GM21825 (cell line): ENCODE measurements at regions not wholly inside any gene's neighbourhood (a gene's known extent, or its start where the extent isn't known, plus 50 kb on each side); places are given as distances from the start of the nearest gene placed in this dataset.

ENCODE experiments used
- ATAC-seq: cut with Tn5 transposase; IDR thresholded peaks from one replicate; pipeline ENCODE4 v1.9.1; 2021; ENCODE audit warnings: mild to moderate bottlenecking, moderate library complexity; ENCODE audit not compliant: unreplicated experiment

GRCh38 chr9:87319656-87320055 lies 178.0 kb upstream of the DAPK1 start:
- no peak for ATAC-seq

- ATAC-seq = no peak
Measured at GRCh38 chr9:87320146-87320884, 177.4 kb upstream of the DAPK1 start.

GRCh38 chr9:87322840-87323635 lies 174.6 kb upstream of the DAPK1 start:
- ATAC-seq = no peak

- no peak for ATAC-seq
Measured at GRCh38 chr9:87323928-87324327, 173.7 kb upstream of the DAPK1 start.

GRCh38 chr9:87324613-87325194 lies 173.0 kb upstream of the DAPK1 start:
- no peak for ATAC-seq

- no peak for ATAC-seq
Measured at GRCh38 chr9:87327575-87328125, 170.0 kb upstream of the DAPK1 start.

GRCh38 chr9:87333802-87334201 lies 163.9 kb upstream of the DAPK1 start:
- ATAC-seq = no peak

GRCh38 chr9:87334366-87334765 lies 163.3 kb upstream of the DAPK1 start:
- ATAC-seq = no peak

- no peak for ATAC-seq
Measured at GRCh38 chr9:87336407-87336806, 161.3 kb upstream of the DAPK1 start.

- ATAC-seq = no peak
Measured at GRCh38 chr9:87336914-87337333, 160.7 kb upstream of the DAPK1 start.

GRCh38 chr9:87337335-87338087 lies 160.2 kb upstream of the DAPK1 start:
- no peak for ATAC-seq

GRCh38 chr9:87338088-87338989 lies 159.3 kb upstream of the DAPK1 start:
- no peak for ATAC-seq

GRCh38 chr9:87340391-87340790 lies 157.3 kb upstream of the DAPK1 start:
- ATAC-seq = no peak

- no peak for ATAC-seq
Measured at GRCh38 chr9:87342743-87343142, 154.9 kb upstream of the DAPK1 start.

GRCh38 chr9:87343816-87344430 lies 153.7 kb upstream of the DAPK1 start:
- ATAC-seq = no peak

GRCh38 chr9:87346061-87346665 lies 151.5 kb upstream of the DAPK1 start:
- ATAC-seq = no peak

GRCh38 chr9:87350915-87351314 lies 146.8 kb upstream of the DAPK1 start:
- no peak for ATAC-seq

- no peak for ATAC-seq
Measured at GRCh38 chr9:87353301-87353700, 144.4 kb upstream of the DAPK1 start.

GRCh38 chr9:87354147-87354546 lies 143.5 kb upstream of the DAPK1 start:
- no peak for ATAC-seq
